ENCODE measurements at regions not wholly inside any gene's neighbourhood (a gene's known extent, or its start where the extent isn't known, plus 50 kb on each side); places are given as distances from the start of the nearest gene placed in this dataset.

DNA sequence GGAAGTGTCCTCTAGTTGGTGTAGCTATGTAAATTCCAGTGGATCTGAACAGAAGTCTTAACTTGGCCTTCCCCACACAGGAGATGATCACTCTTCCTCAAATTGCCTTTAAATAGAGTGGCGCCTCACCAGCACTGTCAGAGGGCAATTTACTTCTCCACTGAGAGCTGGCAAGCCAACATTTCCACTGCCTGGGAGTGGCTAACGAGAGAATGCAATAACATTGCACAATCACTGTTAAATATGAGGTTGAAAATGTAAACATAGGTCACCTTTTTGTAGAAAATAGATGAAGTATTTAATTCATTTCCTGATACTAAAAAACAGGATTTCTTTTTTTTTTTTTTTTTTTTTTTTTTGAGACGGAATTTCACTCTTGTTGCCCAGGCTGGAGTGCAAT, 55.4 kb upstream of the UBL3 start:
- H3K27ac ChIP-seq = peak overlapping the region; percentile 23 to 65 (median 52)
- peaks cover 0 to 33% (median 3%) of the 10 kb centered on the region in 3 donors for H3K4me1 ChIP-seq
- H3K9me3 ChIP-seq = no peaks in the 10 kb centered on the region
- H3K27me3 ChIP-seq = no peaks in the 10 kb centered on the region
- TF ChIP-seq EP300 (IDR thresholded peaks at IDR 0.05) (no peak), POLR2AphosphoS5 (IDR thresholded peaks at IDR 0.05) (peak; percentile 78)
- H3K4me3 ChIP-seq = no peak overlapping the region
- ATAC-seq = peak; percentile 80
- 19 to 46% methylated on average over 2 of the region's 3 CpGs for WGBS, 2 donors (ENCODE audit: low coverage in 1 of 2)
- no peaks in the 10 kb centered on the region for H3K36me3 ChIP-seq

DNA sequence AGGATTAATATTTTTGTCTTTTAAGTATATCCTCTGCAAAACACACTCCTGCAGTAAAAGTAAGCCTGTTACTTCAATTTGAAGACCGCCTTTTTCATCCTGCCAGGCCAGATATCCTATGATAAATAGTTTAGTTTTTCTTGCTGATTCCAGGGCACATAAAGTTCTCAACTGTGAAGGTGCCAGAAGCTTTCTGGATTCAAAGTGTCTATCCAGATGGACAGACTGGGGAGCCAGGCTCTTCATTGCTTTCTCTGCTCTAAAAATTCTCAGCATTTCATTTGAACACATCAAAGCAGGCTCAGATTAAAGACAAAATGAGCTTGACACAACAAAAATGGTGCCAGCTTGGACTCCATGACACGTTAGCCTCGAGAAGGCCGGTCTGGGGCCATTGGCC, 53.6 kb upstream of the UBL3 start:
- peaks cover 0 to 33% (median 3%) of the 10 kb centered on the region in 3 donors for H3K4me1 ChIP-seq
- WGBS, 2 donors (ENCODE audit: low coverage in 1 of 2) = 66 to 75% methylated on average over 4 of the region's 4 CpGs
- peak; percentile 26 for ATAC-seq
- no peaks in the 10 kb centered on the region for H3K27me3 ChIP-seq
- TF ChIP-seq POLR2AphosphoS5 (IDR thresholded peaks at IDR 0.05) = no peak
- no peaks in the 10 kb centered on the region for H3K9me3 ChIP-seq
- no peaks in the 10 kb centered on the region for H3K36me3 ChIP-seq
- no peak overlapping the region for H3K4me3 ChIP-seq
- peak overlapping the region in 3 of 4 donors; percentile 18 to 68 (median 46) for H3K27ac ChIP-seq

- Histone ChIP-seq H3K36me3 (no peaks in the 10 kb centered on the region), H3K4me3 (no peak overlapping the region), H3K4me1 (peaks cover 0 to 33% (median 3%) of the 10 kb centered on the region in 3 donors), H3K27ac (peak overlapping the region in 1 of 4 donors; percentile 68), H3K27me3 (no peaks in the 10 kb centered on the region), H3K9me3 (no peaks in the 10 kb centered on the region)
- WGBS, 2 donors (ENCODE audit: low coverage in 1 of 2) = 70 to 83% methylated on average over 2 to 3 of the region's 3 CpGs
- no peak for ATAC-seq
- TF ChIP-seq, protein P1, sequence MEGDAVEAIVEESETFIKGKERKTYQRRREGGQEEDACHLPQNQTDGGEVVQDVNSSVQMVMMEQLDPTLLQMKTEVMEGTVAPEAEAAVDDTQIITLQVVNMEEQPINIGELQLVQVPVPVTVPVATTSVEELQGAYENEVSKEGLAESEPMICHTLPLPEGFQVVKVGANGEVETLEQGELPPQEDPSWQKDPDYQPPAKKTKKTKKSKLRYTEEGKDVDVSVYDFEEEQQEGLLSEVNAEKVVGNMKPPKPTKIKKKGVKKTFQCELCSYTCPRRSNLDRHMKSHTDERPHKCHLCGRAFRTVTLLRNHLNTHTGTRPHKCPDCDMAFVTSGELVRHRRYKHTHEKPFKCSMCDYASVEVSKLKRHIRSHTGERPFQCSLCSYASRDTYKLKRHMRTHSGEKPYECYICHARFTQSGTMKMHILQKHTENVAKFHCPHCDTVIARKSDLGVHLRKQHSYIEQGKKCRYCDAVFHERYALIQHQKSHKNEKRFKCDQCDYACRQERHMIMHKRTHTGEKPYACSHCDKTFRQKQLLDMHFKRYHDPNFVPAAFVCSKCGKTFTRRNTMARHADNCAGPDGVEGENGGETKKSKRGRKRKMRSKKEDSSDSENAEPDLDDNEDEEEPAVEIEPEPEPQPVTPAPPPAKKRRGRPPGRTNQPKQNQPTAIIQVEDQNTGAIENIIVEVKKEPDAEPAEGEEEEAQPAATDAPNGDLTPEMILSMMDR (IDR thresholded peaks at IDR 0.05) = no peak
- TF ChIP-seq POLR2AphosphoS5 (IDR thresholded peaks at IDR 0.05) = no peak
- no peak for TF ChIP-seq POLR2A (IDR thresholded peaks at IDR 0.05)
- no peak for TF ChIP-seq EP300 (IDR thresholded peaks at IDR 0.05)
Observed at GRCh38 chr13:29903543-29903942, 53.1 kb upstream of the UBL3 start.

DNA sequence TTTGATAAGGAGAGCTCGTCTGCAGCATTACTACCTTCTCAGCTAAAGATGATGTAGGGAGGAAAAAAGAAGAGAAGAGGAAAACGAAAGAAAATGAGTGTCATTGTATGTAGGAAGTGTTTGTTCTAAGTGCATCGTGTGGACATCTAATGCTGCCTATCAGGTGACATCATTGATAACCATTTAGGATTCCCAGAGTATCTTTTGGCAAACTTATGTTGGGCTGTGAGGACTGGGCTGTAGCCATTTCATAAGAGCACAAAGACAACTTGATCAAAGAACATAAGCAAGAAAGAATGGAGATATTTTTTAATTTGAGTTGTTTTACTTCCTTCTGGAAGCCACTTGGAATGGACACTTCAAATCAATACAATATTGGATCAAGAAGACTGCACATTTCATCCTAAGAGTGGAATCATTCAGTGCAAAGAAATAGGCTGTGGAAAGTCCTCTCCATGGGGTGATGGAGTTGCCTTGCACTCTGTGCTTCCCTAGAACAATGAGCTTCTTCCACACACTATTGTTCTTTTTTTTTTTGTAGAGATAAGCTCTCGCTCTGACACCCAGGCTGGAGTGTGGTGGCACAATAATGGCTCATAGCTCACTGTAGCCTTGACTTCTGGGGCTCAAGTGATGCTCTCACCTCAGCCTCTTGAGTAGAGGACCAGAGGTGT, 52.4 kb upstream of the UBL3 start:
- Histone ChIP-seq H3K27ac (no peak overlapping the region), H3K9me3 (no peaks in the 10 kb centered on the region), H3K27me3 (no peaks in the 10 kb centered on the region), H3K36me3 (no peaks in the 10 kb centered on the region), H3K4me3 (no peak overlapping the region), H3K4me1 (peaks cover 0 to 33% (median 0%) of the 10 kb centered on the region in 3 donors)
- no peak for ATAC-seq
- 28 to 70% methylated on average over 2 to 4 of the region's 4 CpGs for WGBS, 2 donors (ENCODE audit: low coverage in 1 of 2)
- no peak for TF ChIP-seq POLR2A (IDR thresholded peaks at IDR 0.05)
- TF ChIP-seq EP300 (IDR thresholded peaks at IDR 0.05) = no peak
- TF ChIP-seq, protein P1 (IDR thresholded peaks at IDR 0.05) = no peak
- TF ChIP-seq POLR2AphosphoS5 (IDR thresholded peaks at IDR 0.05) = no peak

DNA sequence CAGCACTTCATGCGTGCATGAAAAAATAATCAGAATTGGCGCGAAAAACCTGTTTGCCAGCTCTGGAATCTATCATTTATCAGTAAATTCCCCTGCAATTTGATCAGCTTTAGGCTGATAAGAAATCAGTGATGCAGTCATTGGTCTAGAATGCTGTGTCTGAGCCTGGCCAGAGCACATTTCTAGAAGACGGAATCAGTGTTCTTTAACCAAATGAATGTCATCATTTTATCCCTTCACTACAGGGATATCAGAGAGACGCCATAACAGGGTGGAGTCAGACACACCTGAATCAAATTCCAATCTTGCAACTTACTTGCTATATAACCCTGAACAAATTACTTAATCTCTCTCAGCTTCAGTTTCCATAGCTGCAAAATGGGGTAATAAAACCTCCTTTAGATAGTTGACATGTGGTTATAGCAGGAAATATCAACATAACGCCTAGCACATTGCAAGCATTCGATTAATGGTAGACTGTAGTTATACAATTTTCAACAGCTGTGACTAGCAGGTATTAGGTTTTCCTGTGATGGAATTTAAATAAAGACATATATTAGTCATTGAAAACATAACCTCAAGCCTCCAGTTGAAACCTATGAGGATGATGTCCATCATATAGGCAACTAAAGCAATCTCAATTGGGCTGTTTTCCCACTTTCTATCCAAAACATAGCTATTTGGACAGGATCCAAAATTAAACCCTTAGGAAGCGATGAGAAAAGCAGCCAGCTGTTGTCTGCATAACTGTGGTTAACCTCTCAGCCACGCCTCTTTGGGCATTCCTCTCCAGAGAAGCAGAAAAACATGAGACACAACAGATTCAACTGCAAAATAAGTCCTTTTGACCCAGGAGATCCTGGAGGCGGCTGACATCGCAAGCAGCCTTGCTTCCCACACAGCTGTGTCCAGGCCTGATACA, 51.6 kb upstream of the UBL3 start:
- Histone ChIP-seq H3K4me1 (peaks cover 0 to 29% (median 0%) of the 10 kb centered on the region in 3 donors), H3K9me3 (no peaks in the 10 kb centered on the region), H3K27ac (no peak overlapping the region), H3K4me3 (no peak overlapping the region), H3K27me3 (no peaks in the 10 kb centered on the region), H3K36me3 (no peaks in the 10 kb centered on the region)
- TF ChIP-seq POLR2A (IDR thresholded peaks at IDR 0.05) (no peak), EP300 (IDR thresholded peaks at IDR 0.05) (no peak), POLR2AphosphoS5 (IDR thresholded peaks at IDR 0.05) (no peak)
- TF ChIP-seq, protein P1 (IDR thresholded peaks at IDR 0.05) = no peak
- no peak for ATAC-seq
- 62 to 64% methylated on average over 10 to 11 of the region's 11 CpGs for WGBS, 2 donors (ENCODE audit: low coverage in 1 of 2)
